ENCODE measurements at regions not wholly inside any gene's neighbourhood (a gene's known extent, or its start where the extent isn't known, plus 50 kb on each side); places are given as distances from the start of the nearest gene placed in this dataset.
A peak's percentile ranks its signal among the peaks of the same experiment; 100 is the strongest.
"Not testable (repeated sequence)": the region's sequence is repeated elsewhere in the genome, so short reads cannot be mapped to it uniquely, and the experiment has no call there.

DNA sequence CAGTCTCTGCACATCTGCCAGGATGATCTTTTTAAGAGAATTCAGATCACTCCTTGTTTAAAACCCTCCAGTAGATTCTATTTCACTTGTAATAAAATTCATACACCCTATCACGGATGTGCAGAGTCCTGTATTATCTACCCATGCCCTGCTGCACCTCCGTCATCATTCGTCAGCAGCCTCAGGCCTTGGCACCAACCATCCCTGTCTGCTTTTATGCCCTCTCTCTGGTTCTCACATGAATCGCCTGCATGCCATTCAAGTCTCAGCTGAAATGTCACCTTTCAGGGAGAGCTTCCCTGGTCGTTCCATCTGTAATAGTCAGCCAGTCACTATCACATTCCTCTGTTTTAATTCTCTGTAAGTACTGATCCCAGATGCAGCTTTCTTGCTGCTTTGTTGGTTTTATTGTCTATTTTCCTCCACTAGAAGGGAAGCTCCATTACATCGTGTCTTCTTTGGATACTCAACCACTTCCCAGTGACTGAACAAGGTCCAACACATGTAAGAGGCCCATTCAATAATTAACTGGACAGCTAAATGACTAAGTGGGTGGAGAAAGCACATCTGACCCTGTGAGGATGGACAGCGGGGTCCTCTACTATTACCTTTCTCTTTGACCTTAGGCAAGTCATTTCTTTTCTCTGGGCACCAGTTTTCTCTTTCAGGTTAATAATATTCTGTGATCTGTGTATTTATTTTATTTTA, 81.2 kb upstream of the GOT2 start:
- no peak for DNase-seq

GRCh38 chr16:58814348-58814801, 80.3 kb upstream of the GOT2 start:
- DNase-seq: peak; percentile 58

- DNase-seq: no peak
Measured at GRCh38 chr16:58809213-58809612, 75.1 kb upstream of the GOT2 start.

- no peak for DNase-seq
Measured at GRCh38 chr16:58807276-58807675, 73.2 kb upstream of the GOT2 start.

- no peak for DNase-seq
Measured at GRCh38 chr16:58801838-58802237, 67.7 kb upstream of the GOT2 start.

GRCh38 chr16:58797137-58797801, 63.2 kb upstream of the GOT2 start:
- no peak for DNase-seq

GRCh38 chr16:58793366-58793765, 59.2 kb upstream of the GOT2 start:
- no peak for DNase-seq

- DNase-seq: no peak
Measured at GRCh38 chr16:58792188-58792587, 58.1 kb upstream of the GOT2 start.

GRCh38 chr16:58790816-58791557, 56.9 kb upstream of the GOT2 start:
- not testable (repeated sequence) for DNase-seq

DNA sequence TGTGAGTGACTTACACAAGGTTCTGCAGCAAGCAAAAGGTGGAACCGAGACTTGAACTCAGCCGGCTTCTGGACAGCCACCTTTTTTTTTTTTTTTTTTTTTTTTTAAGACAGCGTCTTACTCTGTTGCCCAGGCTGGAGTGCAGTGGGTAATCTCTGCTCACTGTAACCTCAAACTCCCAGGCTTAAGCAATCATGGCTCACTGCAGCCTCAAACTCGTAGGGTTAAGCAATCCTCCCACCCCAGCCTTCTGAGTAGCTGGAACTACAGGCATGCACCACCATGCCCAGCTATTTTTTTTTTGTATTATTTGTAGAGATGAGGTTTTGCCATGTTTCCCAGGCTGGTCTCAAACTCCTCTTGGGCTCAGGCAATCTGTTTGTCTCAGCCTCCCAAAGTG, 55.2 kb upstream of the GOT2 start:
- no peak for DNase-seq

All from activated CD8-positive, alpha-beta memory T cell treated with anti-CD3 and anti-CD28 coated beads, Interleukin-2, amount 50 U/mL, for 48 hours (primary cell).